ENCODE measurements at regions not wholly inside any gene's neighbourhood (a gene's known extent, or its start where the extent isn't known, plus 50 kb on each side); places are given as distances from the start of the nearest gene placed in this dataset.

GRCh38 chr2:217052856-217053577, 193.2 kb upstream of the TNP1 start:
- no peak overlapping the region for H3K4me3 ChIP-seq (ENCODE audit: low read length)
- DNase-seq (ENCODE audit: low read depth, low spot score) = no peak

GRCh38 chr2:217051416-217051815, 191.6 kb upstream of the TNP1 start:
- DNase-seq (ENCODE audit: low read depth, low spot score) = no peak
- H3K4me3 ChIP-seq (ENCODE audit: low read length) = no peak overlapping the region

DNA sequence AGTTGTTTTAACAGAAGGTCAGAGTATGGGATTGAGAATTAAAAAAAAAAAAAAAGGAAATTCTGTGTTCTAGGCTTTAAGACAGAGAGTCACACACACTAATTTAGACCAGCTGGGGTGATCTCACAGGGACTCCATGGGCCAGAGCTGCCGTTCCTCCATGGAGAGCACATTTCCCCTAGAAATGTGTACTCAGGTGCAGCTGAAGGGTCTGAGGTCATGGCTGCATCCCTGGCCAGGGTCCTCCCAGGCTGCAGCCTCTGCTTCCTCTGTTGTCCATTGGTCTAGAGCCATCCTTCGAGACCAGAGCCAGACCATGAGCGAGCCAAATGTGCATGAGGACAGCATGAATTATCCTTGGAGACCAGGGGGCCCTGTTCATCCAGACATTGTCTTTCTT, 190.1 kb upstream of the TNP1 start:
- no peak for DNase-seq (ENCODE audit: low read depth, low spot score)

DNA sequence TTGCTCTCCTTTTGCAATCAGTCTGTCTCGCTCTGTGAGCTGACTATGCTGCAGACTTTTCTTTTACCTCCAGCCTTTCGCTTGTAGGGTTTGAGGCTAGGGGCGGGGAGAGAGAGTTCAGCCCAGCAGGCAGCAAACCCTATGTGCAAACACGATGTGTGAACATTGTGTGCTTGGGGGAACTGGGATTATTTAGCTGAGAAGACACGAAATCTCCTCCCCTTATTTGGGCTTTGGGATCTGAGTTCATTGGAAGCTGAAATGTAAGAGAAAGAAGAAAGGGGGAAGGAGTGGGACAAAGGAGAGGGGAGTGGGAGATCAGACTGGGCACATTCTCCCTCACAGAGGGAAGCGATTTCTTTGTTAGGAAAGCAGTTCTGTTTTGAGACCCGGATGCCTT, 189.6 kb upstream of the TNP1 start:
- no peak overlapping the region for H3K4me3 ChIP-seq (ENCODE audit: low read length)
- DNase-seq (ENCODE audit: low read depth, low spot score) = no peak

More for the DNA sequence above, 190.1 kb upstream of the TNP1 start:
- no peak overlapping the region for H3K4me3 ChIP-seq (ENCODE audit: low read length)

DNA sequence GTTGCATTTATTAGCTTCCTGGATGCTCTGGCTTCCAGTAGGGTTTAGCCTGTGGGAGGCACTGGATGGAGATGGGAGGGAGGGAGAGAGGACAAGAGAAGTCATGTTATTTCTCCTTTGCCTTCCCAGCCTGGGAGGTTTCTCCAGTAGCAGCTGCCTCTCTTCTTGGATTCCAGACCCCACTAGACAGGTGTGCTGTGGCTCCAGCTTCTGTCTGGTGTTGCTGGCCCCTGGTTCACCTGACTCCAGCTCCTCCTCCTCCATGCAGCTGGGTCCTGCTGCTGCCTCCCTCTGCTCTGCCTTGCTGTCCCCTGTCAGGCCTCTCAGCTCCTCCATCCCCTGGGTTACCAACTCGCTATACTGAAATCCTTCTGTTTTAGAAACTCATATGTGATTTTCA, 188.9 kb upstream of the TNP1 start:
- no peak for DNase-seq (ENCODE audit: low read depth, low spot score)
- no peak overlapping the region for H3K4me3 ChIP-seq (ENCODE audit: low read length)

GRCh38 chr2:217047631-217048030, 187.8 kb upstream of the TNP1 start:
- no peak for DNase-seq (ENCODE audit: low read depth, low spot score)
- H3K4me3 ChIP-seq (ENCODE audit: low read length) = no peak overlapping the region

DNA sequence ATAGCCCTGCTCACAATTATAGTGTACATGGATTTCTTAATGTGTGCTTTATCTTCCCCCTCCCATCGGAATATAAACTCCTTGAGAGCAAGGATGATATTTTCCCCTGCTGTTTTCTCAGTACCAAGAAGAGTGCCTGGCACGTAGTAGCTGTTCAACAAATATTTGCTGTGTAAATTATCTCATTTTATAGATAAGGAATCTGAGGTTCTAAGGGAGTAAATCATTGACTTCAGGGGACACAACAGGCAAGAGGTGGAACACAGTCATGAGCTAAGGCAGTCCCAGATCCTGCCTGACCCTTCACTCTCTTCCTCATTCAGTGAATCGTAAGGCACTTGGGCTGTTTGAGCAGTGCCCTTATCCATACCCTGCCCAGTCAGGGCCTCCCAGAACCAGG, 187.3 kb upstream of the TNP1 start:
- no peak for DNase-seq (ENCODE audit: low read depth, low spot score)
- no peak overlapping the region for H3K4me3 ChIP-seq (ENCODE audit: low read length)

DNA sequence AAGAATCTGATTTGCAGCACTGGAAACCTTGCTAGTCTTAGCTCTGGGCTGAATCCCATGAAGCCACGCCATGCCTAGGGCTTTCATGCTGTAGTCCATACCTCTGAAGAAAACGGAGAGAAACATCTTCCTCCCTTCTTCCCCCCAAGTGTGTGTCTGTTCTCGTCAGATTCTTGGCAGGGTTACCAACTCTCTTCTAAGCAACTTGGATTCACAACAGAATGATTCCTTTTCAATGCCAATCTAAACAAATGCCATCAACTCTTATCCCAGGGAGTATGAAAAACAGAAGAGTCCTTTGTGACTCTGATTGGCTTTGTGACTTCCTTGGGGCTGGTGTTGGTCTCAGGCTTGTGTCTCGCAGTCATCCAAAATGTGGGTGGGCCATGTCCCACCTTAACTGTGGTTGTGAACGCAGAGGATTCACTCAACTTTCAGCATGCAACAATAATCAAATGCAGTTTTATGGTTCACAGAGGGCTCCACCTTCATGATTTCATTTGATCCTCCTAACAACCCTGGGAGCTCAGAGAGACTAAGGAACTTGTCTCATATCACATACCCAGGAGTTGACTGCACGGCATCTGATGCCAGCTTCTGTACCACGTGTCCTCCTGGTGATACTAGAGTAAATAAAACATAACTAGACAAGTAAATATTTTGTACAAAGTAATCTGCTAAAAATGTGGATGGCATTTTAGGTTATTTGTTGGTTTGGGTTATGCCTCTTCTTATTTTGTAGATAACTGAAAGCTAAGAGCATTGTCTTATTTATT, 186.0 kb upstream of the TNP1 start:
- H3K4me3 ChIP-seq (ENCODE audit: low read length) = no peak overlapping the region
- DNase-seq (ENCODE audit: low read depth, low spot score) = no peak

DNA sequence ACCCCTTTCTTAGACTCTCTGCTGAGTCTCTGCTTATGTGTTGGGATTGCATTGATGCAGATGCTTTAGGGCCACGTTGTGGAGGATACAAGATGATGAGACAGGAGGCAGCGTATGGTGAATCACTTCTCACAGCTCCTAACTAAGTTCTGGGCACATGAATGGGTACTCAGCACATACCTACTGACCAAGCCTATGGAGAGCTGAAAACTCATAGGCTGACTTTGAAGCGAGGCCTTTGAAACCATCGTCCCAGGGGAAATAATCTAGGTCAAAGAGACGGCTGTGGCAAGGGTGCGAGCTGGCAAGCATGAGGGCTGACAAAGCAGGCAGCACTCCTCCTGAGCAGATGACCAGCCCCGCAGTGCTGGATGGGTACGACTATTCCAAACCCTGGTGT, 180.2 kb upstream of the TNP1 start:
- no peak overlapping the region for H3K4me3 ChIP-seq (ENCODE audit: low read length)
- DNase-seq (ENCODE audit: low read depth, low spot score) = no peak

DNA sequence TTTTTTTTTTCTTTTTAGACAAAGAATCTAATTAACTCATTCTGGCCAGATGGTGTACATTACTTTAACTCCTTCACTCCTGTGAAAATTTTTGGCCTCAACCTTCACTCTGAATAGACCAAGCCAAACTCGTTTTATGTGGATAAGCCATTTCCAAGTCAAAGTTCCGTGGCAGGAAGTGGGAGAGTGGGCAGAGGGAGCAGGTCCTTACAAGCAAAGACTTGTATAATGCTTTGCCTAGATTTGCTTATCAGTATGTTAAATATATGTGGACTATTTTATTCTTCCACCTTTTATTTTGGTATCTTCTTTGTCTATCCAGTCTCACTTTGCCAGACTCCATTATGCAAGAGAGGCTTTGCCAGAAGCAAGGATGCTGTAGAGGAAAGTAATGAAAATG, 178.1 kb upstream of the TNP1 start:
- H3K4me3 ChIP-seq (ENCODE audit: low read length) = no peak overlapping the region
- no peak for DNase-seq (ENCODE audit: low read depth, low spot score)

GRCh38 chr2:217037353-217037752, 177.5 kb upstream of the TNP1 start:
- H3K4me3 ChIP-seq (ENCODE audit: low read length) = no peak overlapping the region
- no peak for DNase-seq (ENCODE audit: low read depth, low spot score)

DNA sequence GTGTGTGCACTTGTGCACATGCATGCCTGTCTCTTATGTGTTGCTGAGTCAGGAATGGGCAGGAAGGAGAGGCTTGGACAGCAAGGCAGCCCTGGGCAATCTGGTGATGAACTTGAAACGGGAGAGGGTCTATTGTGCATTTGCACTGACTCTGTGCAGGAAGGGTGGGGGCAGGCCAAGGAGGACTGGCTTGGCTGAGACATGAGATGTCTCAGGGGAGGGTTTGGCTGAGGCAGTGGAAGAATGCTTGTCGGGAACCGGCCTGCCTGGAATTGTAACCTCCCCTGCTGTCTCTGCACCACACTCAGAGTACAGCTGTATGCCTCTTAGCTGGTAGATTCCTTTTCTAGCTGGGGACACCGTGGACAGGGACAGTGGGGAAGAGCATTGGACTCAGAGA, 176.1 kb upstream of the TNP1 start:
- DNase-seq (ENCODE audit: low read depth, low spot score) = no peak
- no peak overlapping the region for H3K4me3 ChIP-seq (ENCODE audit: low read length)

- no peak overlapping the region for H3K4me3 ChIP-seq (ENCODE audit: low read length)
- no peak for DNase-seq (ENCODE audit: low read depth, low spot score)
Measured at GRCh38 chr2:217033186-217033585, 173.3 kb upstream of the TNP1 start.

- DNase-seq (ENCODE audit: low read depth, low spot score) = no peak
- no peak overlapping the region for H3K4me3 ChIP-seq (ENCODE audit: low read length)
Measured at GRCh38 chr2:217031445-217031844, 171.6 kb upstream of the TNP1 start.

DNA sequence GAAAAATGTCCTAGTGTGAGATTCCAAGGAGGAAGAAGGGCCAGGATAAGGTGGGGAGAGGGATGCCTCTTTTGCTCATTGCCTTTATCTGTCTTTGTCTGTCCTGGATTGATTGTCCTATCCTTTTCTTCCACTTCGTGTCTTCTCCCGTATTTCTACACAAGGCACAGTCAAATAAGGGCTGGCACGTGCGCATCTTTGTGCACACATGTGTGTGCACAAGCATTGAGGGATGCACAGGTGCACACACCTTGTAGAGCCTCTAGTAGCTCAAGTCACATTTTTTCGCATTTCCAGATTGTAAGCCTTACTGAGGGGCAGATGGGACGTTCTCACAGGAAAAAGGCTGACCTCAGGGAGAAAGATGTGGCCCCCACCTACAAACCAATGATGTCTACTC, 170.2 kb upstream of the TNP1 start:
- no peak for DNase-seq (ENCODE audit: low read depth, low spot score)
- H3K4me3 ChIP-seq (ENCODE audit: low read length) = no peak overlapping the region

- no peak overlapping the region for H3K4me3 ChIP-seq (ENCODE audit: low read length)
- DNase-seq (ENCODE audit: low read depth, low spot score) = no peak
Measured at GRCh38 chr2:217028128-217028527, 168.3 kb upstream of the TNP1 start.

- no peak for DNase-seq (ENCODE audit: low read depth, low spot score)
- no peak overlapping the region for H3K4me3 ChIP-seq (ENCODE audit: low read length)
Measured at GRCh38 chr2:217027414-217027813, 167.6 kb upstream of the TNP1 start.

DNA sequence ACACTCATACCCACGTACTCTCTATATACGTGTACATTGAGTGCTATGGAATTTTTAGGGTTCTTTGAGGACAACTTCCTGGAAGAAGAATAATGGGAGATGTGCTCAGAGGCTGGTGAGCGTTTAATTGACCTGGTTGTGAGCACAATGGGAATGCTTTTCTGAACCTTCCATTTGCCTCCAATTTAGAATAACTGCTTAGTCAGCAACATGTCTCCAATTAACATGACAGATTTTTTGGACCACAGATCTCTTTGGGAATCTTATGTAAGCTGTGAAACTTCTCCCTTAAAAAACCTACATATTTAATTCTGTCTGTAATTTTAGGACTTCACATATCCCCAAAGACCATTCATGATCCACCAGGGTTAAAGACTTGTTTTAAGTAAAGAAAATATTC, 166.7 kb upstream of the TNP1 start:
- no peak for DNase-seq (ENCODE audit: low read depth, low spot score)
- no peak overlapping the region for H3K4me3 ChIP-seq (ENCODE audit: low read length)

GRCh38 chr2:217026161-217026560, 166.3 kb upstream of the TNP1 start:
- H3K4me3 ChIP-seq (ENCODE audit: low read length) = no peak overlapping the region
- DNase-seq (ENCODE audit: low read depth, low spot score) = no peak

GRCh38 chr2:217023611-217024010, 163.7 kb upstream of the TNP1 start:
- H3K4me3 ChIP-seq (ENCODE audit: low read length) = no peak overlapping the region
- DNase-seq (ENCODE audit: low read depth, low spot score) = no peak

Data from Jurkat, Clone E6-1 (cell line).